Upper lobe of right lung (tissue), 1 donor: ENCODE measurements at regions not wholly inside any gene's neighbourhood (a gene's known extent, or its start where the extent isn't known, plus 50 kb on each side); places are given as distances from the start of the nearest gene placed in this dataset.

ENCODE experiments used
- ATAC-seq: fragments of 200-7000 bp; cut with Tn5 transposase; one replicate; pipeline ENCODE4 v1.9.1; 2020; ENCODE audit warnings: mild to moderate bottlenecking, moderate library complexity
- DNase-seq: peaks from one replicate; pipeline ENCODE4 v3.0.0-alpha.2; 2020
- H3K27ac ChIP-seq: fragments of 200-600 bp; one replicate; pipeline ENCODE4 v1.8.0; 2022
- H3K27me3 ChIP-seq: fragments of 200-600 bp; one replicate; pipeline ENCODE4 v1.8.0; 2022; ENCODE audit warnings: mild to moderate bottlenecking
- H3K36me3 ChIP-seq: fragments of 200-600 bp; one replicate; pipeline ENCODE4 v1.8.0; 2022
- H3K4me1 ChIP-seq: fragments of 200-600 bp; one replicate; pipeline ENCODE4 v1.8.0; 2022
- H3K4me3 ChIP-seq: fragments of 200-600 bp; one replicate; pipeline ENCODE4 v1.8.0; 2022; ENCODE audit warnings: mild to moderate bottlenecking
- H3K9me3 ChIP-seq: fragments of 200-600 bp; one replicate; pipeline ENCODE4 v1.8.0; 2022
- intact Hi-C: fragments of 100-400 bp; cut with DNase I; formaldehyde crosslinking; loops from one replicate; pipeline ENCODE4 v1.11.0; 2022
- TF ChIP-seq, protein P1 (sequence below): fragments of 200-600 bp; IDR thresholded peaks from one replicate; pipeline ENCODE4 v1.8.0; 2022; ENCODE audit warnings: antibody characterized with exemption
- donor health status: DM: no; HTN: yes; CAD: no; lungs with severe emphysema.

DNA sequence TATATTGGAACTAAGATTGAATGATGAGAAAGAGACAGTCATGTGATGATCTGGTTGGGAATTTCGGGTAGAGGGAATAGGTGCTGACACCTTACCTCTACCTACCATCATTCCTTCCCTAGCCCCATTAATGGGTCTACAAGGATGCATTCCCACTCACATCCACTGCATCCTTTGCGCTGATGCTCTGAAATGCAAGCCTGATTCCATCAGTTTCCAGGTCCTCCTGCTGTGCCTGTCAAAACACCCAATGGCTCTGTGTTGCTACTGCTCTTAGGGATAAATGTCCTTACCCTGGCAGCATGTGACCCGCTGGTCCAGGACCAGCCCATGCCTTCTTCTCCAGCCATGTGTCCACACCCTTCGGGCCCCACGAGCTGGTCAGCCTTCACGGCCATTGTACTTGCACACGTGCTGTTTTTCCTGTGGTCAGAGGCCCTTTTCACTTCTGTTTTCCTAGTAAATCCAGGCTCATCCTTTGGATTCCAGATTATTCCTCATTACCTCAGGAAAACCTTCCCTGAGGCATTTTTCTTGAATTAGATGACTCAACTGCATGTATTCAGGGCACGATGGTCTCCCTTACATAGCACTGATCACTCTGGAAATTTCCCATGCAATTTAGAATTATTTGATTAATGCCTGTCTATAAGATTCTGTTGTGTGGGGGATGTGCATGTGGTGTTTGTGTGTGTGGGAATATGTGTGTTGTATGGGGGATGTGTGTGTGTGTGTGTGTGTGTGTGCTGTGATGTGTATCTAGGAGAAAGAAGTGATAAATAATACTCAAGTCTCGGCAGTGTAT is 185.0 kb downstream of the DIRAS2 start:
- no peak for ATAC-seq
- H3K27ac ChIP-seq: no peak overlapping the region
- intact Hi-C loops: no loop called here

DNA sequence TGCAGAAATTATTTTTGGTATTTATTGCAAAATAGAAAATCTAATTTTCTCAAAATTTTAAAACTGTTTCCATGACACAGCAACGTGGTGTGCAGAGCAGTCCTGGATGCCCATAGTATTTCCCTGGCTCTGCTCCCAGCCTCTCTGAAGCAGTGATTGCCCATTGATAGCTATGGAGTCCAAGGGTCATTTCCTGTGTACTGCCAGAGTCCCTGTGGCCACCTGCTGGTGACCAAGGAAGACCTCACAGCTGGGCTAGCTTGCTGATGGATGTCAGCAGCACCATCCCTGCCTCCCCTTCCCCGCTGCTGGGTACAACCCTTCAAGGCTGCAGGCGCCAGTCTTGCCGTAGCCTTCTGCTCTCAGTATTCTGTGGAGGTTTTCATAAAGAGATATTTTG is 184.1 kb downstream of the DIRAS2 start:
- intact Hi-C loops: no loop called here
- H3K27ac ChIP-seq: no peak overlapping the region
- TF ChIP-seq, protein P1, sequence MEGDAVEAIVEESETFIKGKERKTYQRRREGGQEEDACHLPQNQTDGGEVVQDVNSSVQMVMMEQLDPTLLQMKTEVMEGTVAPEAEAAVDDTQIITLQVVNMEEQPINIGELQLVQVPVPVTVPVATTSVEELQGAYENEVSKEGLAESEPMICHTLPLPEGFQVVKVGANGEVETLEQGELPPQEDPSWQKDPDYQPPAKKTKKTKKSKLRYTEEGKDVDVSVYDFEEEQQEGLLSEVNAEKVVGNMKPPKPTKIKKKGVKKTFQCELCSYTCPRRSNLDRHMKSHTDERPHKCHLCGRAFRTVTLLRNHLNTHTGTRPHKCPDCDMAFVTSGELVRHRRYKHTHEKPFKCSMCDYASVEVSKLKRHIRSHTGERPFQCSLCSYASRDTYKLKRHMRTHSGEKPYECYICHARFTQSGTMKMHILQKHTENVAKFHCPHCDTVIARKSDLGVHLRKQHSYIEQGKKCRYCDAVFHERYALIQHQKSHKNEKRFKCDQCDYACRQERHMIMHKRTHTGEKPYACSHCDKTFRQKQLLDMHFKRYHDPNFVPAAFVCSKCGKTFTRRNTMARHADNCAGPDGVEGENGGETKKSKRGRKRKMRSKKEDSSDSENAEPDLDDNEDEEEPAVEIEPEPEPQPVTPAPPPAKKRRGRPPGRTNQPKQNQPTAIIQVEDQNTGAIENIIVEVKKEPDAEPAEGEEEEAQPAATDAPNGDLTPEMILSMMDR: peak; percentile 20
- no peak overlapping the region for H3K4me3 ChIP-seq
- H3K36me3 ChIP-seq: no peaks in the 10 kb centered on the region
- H3K27me3 ChIP-seq: no peaks in the 10 kb centered on the region
- ATAC-seq (peak; percentile 62), DNase-seq (no peak)
- no peaks in the 10 kb centered on the region for H3K9me3 ChIP-seq
- H3K4me1 ChIP-seq: no peaks in the 10 kb centered on the region

More for the DNA sequence above, 185.0 kb downstream of the DIRAS2 start:
- no peak for DNase-seq
- Histone ChIP-seq H3K9me3 (no peaks in the 10 kb centered on the region), H3K36me3 (no peaks in the 10 kb centered on the region), H3K27me3 (no peaks in the 10 kb centered on the region), H3K4me3 (no peak overlapping the region), H3K4me1 (no peaks in the 10 kb centered on the region)
- TF ChIP-seq, protein P1: no peak

DNA sequence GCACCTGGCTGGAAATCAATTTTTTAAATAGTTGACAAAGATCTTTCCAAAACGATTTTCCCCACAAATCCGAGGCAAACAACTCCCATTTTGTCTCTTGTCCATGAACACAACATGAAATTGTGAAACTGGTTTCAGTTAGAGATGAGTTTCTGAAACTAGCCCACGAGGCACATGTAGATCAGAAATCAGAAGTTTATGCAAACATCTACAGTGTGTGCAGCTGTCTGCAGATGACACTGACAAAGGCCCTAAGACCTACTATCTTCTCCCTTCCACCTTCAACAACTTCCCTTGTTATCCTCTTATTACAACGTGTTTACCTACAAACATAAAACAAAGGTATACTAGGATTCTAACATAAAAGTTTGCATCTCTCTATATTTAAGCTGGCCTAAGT is 183.3 kb downstream of the DIRAS2 start:
- H3K27me3 ChIP-seq: no peaks in the 10 kb centered on the region
- ATAC-seq (no peak), DNase-seq (no peak)
- H3K27ac ChIP-seq: no peak overlapping the region
- H3K36me3 ChIP-seq: no peaks in the 10 kb centered on the region
- no peaks in the 10 kb centered on the region for H3K9me3 ChIP-seq
- no peaks in the 10 kb centered on the region for H3K4me1 ChIP-seq
- no peak overlapping the region for H3K4me3 ChIP-seq
- TF ChIP-seq, protein P1: no peak
- intact Hi-C loops: no loop called here

DNA sequence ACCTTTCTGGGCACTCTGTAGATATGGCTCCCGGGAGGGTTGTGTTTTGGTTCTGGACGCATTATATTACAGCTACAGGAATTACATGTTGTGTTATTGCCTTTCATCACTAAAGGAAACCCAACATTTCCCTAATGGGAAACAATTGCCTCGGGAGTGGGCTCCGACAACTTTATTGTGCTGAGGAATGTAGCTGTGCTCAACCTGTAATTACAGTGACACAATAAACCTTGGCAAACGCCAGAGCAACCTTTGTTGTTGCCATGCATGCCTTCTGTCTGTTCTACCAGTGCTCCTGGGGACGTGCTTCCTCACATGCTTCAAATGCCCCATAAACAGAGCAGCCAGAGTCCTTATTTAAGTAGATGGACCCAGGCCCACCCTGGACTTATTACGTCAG is 182.4 kb downstream of the DIRAS2 start:
- H3K4me1 ChIP-seq: no peaks in the 10 kb centered on the region
- TF ChIP-seq, protein P1: no peak
- H3K27ac ChIP-seq: no peak overlapping the region
- H3K4me3 ChIP-seq: no peak overlapping the region
- ATAC-seq (no peak), DNase-seq (no peak)
- H3K9me3 ChIP-seq: no peaks in the 10 kb centered on the region
- no peaks in the 10 kb centered on the region for H3K27me3 ChIP-seq
- intact Hi-C loops: no loop called here
- H3K36me3 ChIP-seq: no peaks in the 10 kb centered on the region

DNA sequence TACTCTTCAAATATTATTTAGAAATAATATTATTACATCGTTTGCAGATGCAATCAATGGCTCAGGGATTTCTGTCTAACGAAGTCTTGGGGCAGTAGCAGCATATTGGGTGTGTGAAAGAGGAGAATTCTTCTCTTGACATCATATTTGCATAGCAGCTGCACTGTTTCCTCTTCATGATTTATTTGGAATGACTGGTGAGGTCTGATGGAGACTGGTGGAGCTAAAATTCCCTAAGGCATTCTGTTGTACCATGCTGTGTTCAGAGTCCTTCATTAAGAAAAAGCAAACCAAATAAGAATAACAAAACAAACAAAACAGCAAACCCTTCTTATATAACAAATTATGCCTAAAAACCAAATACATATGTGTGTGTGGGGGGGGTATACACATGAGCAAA is 177.6 kb downstream of the DIRAS2 start:
- Histone ChIP-seq H3K4me1 (no peaks in the 10 kb centered on the region), H3K36me3 (no peaks in the 10 kb centered on the region), H3K9me3 (no peaks in the 10 kb centered on the region), H3K27me3 (no peaks in the 10 kb centered on the region), H3K4me3 (no peak overlapping the region), H3K27ac (no peak overlapping the region)
- TF ChIP-seq, protein P1: no peak
- intact Hi-C loops: no loop called here
- no peak for DNase-seq
- ATAC-seq: no peak
